ENCODE measurements at regions not wholly inside any gene's neighbourhood (a gene's known extent, or its start where the extent isn't known, plus 50 kb on each side); places are given as distances from the start of the nearest gene placed in this dataset.

- no peak for TF ChIP-seq CTCF (conservative IDR thresholded peaks at IDR 0.05; ENCODE audit: control insufficient read depth, insufficient read depth, low read depth, low read length)
- no peak for DNase-seq (ENCODE audit: low read depth)
- no peak overlapping the region for H3K4me3 ChIP-seq (ENCODE audit: control insufficient read depth, low read depth, low read length)
Observed at GRCh38 chr4:37073226-37073840, 171.2 kb upstream of the NWD2 start.

GRCh38 chr4:37082912-37083311, 161.6 kb upstream of the NWD2 start:
- no peak for DNase-seq (ENCODE audit: low read depth)
- no peak overlapping the region for H3K4me3 ChIP-seq (ENCODE audit: control insufficient read depth, low read depth, low read length)
- TF ChIP-seq CTCF (conservative IDR thresholded peaks at IDR 0.05; ENCODE audit: control insufficient read depth, insufficient read depth, low read depth, low read length), result no peak

GRCh38 chr4:37095925-37096324, 148.6 kb upstream of the NWD2 start:
- H3K4me3 ChIP-seq (ENCODE audit: control insufficient read depth, low read depth, low read length), result no peak overlapping the region

GRCh38 chr4:37101182-37101581, 143.4 kb upstream of the NWD2 start:
- no peak for DNase-seq (ENCODE audit: low read depth)
- H3K4me3 ChIP-seq (ENCODE audit: control insufficient read depth, low read depth, low read length), result no peak overlapping the region
- TF ChIP-seq CTCF (conservative IDR thresholded peaks at IDR 0.05; ENCODE audit: control insufficient read depth, insufficient read depth, low read depth, low read length), result no peak

More at GRCh38 chr4:37095925-37096324, 148.6 kb upstream of the NWD2 start:
- no peak for DNase-seq (ENCODE audit: low read depth)
- TF ChIP-seq CTCF (conservative IDR thresholded peaks at IDR 0.05; ENCODE audit: control insufficient read depth, insufficient read depth, low read depth, low read length), result no peak

GRCh38 chr4:37101686-37102085, 142.9 kb upstream of the NWD2 start:
- no peak for TF ChIP-seq CTCF (conservative IDR thresholded peaks at IDR 0.05; ENCODE audit: control insufficient read depth, insufficient read depth, low read depth, low read length)
- H3K4me3 ChIP-seq (ENCODE audit: control insufficient read depth, low read depth, low read length), result no peak overlapping the region
- DNase-seq (ENCODE audit: low read depth), result no peak

- TF ChIP-seq CTCF (conservative IDR thresholded peaks at IDR 0.05; ENCODE audit: control insufficient read depth, insufficient read depth, low read depth, low read length), result no peak
- no peak overlapping the region for H3K4me3 ChIP-seq (ENCODE audit: control insufficient read depth, low read depth, low read length)
- no peak for DNase-seq (ENCODE audit: low read depth)
Observed at GRCh38 chr4:37109756-37110155, 134.8 kb upstream of the NWD2 start.

GRCh38 chr4:37124800-37125199, 119.7 kb upstream of the NWD2 start:
- DNase-seq (ENCODE audit: low read depth), result no peak
- TF ChIP-seq CTCF (conservative IDR thresholded peaks at IDR 0.05; ENCODE audit: control insufficient read depth, insufficient read depth, low read depth, low read length), result no peak
- no peak overlapping the region for H3K4me3 ChIP-seq (ENCODE audit: control insufficient read depth, low read depth, low read length)
